Mesothelial cell of epicardium (in vitro differentiated cells): ENCODE measurements at regions not wholly inside any gene's neighbourhood (a gene's known extent, or its start where the extent isn't known, plus 50 kb on each side); places are given as distances from the start of the nearest gene placed in this dataset.
"Not testable (repeated sequence)": the region's sequence is repeated elsewhere in the genome, so short reads cannot be mapped to it uniquely, and the experiment has no call there.

Experiments used
- DNase-seq, 2 experiments: peaks; one replicate each; pipeline ENCODE4 v3.0.0; 2021; ENCODE audit warnings: low spot score in 2 of 2; ENCODE audit not compliant: unreplicated experiment in 2 of 2
- H3K27ac Mint-ChIP-seq: 2 replicates; pipeline ENCODE4 v1.8.0; 2021; ENCODE audit warnings: mixed read lengths
- H3K27me3 Mint-ChIP-seq: 2 replicates; pipeline ENCODE4 v1.8.0; 2021; ENCODE audit warnings: low read depth, mixed read lengths
- H3K36me3 Mint-ChIP-seq: 2 replicates; pipeline ENCODE4 v1.8.0; 2021; ENCODE audit warnings: mixed read lengths
- H3K4me1 Mint-ChIP-seq: 2 replicates; pipeline ENCODE4 v1.8.0; 2021; ENCODE audit warnings: mixed read lengths
- H3K4me3 Mint-ChIP-seq: 2 replicates; pipeline ENCODE4 v1.8.0; 2021; ENCODE audit warnings: mild to moderate bottlenecking, moderate library complexity, mixed read lengths
- H3K9me3 Mint-ChIP-seq: 2 replicates; pipeline ENCODE4 v1.8.0; 2021; ENCODE audit warnings: mixed read lengths
- CTCF ChIP-seq: fragments of 200-600 bp; sonication (generic); IDR thresholded peaks from one replicate; pipeline ENCODE4 v1.5.0; 2021; ENCODE audit warnings: antibody characterized with exemption; ENCODE audit not compliant: unreplicated experiment

DNA sequence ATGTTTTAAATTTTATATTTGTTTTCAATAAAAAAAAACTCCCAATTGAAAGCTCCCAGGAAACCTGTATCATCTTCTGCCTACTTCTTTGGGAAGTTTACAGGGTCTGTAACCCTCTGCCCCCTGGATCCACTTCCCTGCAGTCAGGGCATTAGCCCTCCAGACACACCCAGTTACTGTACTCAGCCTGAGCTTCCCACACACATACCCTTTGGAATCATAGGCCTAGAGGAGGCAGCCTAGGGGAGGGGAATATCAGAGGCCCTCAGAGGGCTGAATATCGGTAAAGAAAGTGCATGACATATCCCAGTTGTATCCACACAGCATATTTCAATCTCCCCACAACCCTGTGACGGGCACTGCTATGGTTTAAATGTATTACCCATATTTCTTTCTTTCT is 56.2 kb upstream of the TFPI start:
- H3K4me1 Mint-ChIP-seq, result peaks cover 12% of the 10 kb centered on the region
- not testable (repeated sequence) for H3K27me3 Mint-ChIP-seq, DNase-seq, H3K36me3 Mint-ChIP-seq, H3K9me3 Mint-ChIP-seq, H3K4me3 Mint-ChIP-seq, H3K27ac Mint-ChIP-seq

DNA sequence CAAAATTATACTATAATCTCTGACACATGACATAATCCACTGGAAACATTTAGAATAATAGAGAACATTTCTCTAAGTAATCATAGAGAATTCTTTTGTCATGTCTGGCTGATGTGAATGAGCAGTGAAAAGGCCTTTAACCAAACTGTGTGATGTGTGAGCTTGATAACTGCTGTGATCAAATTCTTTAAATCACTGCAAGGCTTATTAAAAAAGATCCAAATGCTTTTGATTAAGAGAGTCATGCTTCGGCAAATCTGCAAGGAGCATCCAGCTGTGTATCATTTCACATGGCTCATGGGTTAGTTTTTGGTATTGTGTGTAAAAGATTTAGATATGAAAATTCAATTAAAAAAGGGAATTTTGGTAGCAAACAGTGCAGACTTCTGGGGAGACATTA is 58.6 kb upstream of the TFPI start:
- no peaks in the 10 kb centered on the region for H3K36me3 Mint-ChIP-seq
- H3K27ac Mint-ChIP-seq, result no peak overlapping the region
- no peaks in the 10 kb centered on the region for H3K9me3 Mint-ChIP-seq
- H3K4me1 Mint-ChIP-seq, result peaks cover 14% of the 10 kb centered on the region
- no peak for TF ChIP-seq CTCF
- H3K4me3 Mint-ChIP-seq, result no peak overlapping the region
- H3K27me3 Mint-ChIP-seq, result no peaks in the 10 kb centered on the region
- no peak for DNase-seq

- Mint-ChIP-seq H3K36me3 (no peaks in the 10 kb centered on the region), H3K4me1 (peaks cover 28% of the 10 kb centered on the region), H3K4me3 (no peak overlapping the region), H3K27me3 (no peaks in the 10 kb centered on the region), H3K9me3 (no peaks in the 10 kb centered on the region), H3K27ac (no peak overlapping the region)
- no peak for DNase-seq
- TF ChIP-seq CTCF, result no peak
Measured at GRCh38 chr2:187614756-187615155, 60.5 kb upstream of the TFPI start.

- Mint-ChIP-seq H3K27me3 (no peaks in the 10 kb centered on the region), H3K36me3 (no peaks in the 10 kb centered on the region), H3K9me3 (no peaks in the 10 kb centered on the region), H3K4me1 (peaks cover 28% of the 10 kb centered on the region), H3K4me3 (no peak overlapping the region), H3K27ac (no peak overlapping the region)
- no peak for DNase-seq
- no peak for TF ChIP-seq CTCF
Measured at GRCh38 chr2:187615364-187615763, 61.1 kb upstream of the TFPI start.

- Mint-ChIP-seq H3K4me1 (peaks cover 28% of the 10 kb centered on the region), H3K4me3 (no peak overlapping the region), H3K9me3 (no peaks in the 10 kb centered on the region), H3K27ac (no peak overlapping the region), H3K27me3 (no peaks in the 10 kb centered on the region), H3K36me3 (no peaks in the 10 kb centered on the region)
- no peak for DNase-seq
- TF ChIP-seq CTCF, result no peak
Measured at GRCh38 chr2:187615902-187616301, 61.7 kb upstream of the TFPI start.

DNA sequence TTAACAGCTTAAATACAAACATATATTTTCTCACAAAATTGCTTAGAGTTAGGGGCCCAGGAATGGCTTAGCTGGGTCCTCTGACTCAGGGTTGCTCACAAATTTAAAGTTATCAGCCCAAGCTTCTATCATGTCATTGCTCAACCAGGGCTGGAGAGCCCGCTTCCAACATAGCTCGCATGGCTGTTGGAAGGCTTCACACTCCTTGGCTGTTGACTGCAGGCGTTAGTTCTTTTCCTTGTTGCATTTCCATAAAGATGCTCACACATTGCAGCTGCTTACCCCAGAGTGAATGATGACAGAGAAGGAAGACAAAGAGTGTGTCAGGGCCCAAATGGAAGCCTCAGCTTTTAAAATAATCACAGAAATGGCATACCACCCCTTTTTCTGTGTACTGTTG is 62.9 kb upstream of the TFPI start:
- TF ChIP-seq CTCF, result no peak
- H3K4me1 Mint-ChIP-seq, result peaks cover 28% of the 10 kb centered on the region
- no peak overlapping the region for H3K27ac Mint-ChIP-seq
- no peaks in the 10 kb centered on the region for H3K27me3 Mint-ChIP-seq
- DNase-seq, result no peak
- H3K36me3 Mint-ChIP-seq, result no peaks in the 10 kb centered on the region
- H3K4me3 Mint-ChIP-seq, result no peak overlapping the region
- no peaks in the 10 kb centered on the region for H3K9me3 Mint-ChIP-seq
